ENCODE measurements at regions not wholly inside any gene's neighbourhood (a gene's known extent, or its start where the extent isn't known, plus 50 kb on each side); places are given as distances from the start of the nearest gene placed in this dataset.

DNA sequence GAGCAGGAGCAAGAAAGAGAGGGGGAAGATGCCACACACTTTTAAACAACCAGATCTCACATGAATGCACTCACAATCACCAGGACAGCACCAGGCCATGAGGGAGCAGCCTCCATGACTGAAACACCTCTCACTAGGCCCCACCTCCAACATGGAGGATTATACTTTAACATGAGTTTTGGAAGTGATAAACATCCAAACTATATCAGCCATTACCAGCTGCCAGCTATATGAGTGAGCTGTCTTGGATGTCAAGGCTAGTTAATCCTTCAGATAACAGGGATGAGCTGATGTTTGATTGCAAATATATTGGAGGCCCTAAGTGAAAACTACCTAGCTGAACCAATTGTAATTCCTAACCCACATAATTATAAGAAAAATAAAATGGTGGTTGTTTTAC, 108.4 kb upstream of the DCBLD2 start:
- Mint-ChIP-seq H3K27ac (ENCODE audit: low read depth, unreplicated experiment) (no peak overlapping the region), H3K27me3 (ENCODE audit: insufficient read depth, unreplicated experiment) (no peaks in the 10 kb centered on the region), H3K4me1 (ENCODE audit: insufficient read depth, unreplicated experiment) (no peaks in the 10 kb centered on the region), H3K36me3 (ENCODE audit: insufficient read depth, unreplicated experiment) (no peaks in the 10 kb centered on the region), H3K4me3 (ENCODE audit: unreplicated experiment) (no peak overlapping the region), H3K9me3 (ENCODE audit: unreplicated experiment) (no peaks in the 10 kb centered on the region)
- TF ChIP-seq, protein P1, sequence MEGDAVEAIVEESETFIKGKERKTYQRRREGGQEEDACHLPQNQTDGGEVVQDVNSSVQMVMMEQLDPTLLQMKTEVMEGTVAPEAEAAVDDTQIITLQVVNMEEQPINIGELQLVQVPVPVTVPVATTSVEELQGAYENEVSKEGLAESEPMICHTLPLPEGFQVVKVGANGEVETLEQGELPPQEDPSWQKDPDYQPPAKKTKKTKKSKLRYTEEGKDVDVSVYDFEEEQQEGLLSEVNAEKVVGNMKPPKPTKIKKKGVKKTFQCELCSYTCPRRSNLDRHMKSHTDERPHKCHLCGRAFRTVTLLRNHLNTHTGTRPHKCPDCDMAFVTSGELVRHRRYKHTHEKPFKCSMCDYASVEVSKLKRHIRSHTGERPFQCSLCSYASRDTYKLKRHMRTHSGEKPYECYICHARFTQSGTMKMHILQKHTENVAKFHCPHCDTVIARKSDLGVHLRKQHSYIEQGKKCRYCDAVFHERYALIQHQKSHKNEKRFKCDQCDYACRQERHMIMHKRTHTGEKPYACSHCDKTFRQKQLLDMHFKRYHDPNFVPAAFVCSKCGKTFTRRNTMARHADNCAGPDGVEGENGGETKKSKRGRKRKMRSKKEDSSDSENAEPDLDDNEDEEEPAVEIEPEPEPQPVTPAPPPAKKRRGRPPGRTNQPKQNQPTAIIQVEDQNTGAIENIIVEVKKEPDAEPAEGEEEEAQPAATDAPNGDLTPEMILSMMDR (IDR thresholded peaks at IDR 0.05; ENCODE audit: unreplicated experiment), result no peak
- CTCF ChIA-PET, result interaction anchor here (0.9 to 3.0 kb wide), 2 partner anchors 745 to 798 kb away, joined by 3 to 14 read pairs; no protein-coding TSS in a partner anchor
- POLR2A ChIA-PET, result no interaction called here
- intact Hi-C loops (cut with micrococcal nuclease), result no loop called here
- no peak for DNase-seq (ENCODE audit: unreplicated experiment)
- BruUV-seq (replicated peaks), result no TSS peak

DNA sequence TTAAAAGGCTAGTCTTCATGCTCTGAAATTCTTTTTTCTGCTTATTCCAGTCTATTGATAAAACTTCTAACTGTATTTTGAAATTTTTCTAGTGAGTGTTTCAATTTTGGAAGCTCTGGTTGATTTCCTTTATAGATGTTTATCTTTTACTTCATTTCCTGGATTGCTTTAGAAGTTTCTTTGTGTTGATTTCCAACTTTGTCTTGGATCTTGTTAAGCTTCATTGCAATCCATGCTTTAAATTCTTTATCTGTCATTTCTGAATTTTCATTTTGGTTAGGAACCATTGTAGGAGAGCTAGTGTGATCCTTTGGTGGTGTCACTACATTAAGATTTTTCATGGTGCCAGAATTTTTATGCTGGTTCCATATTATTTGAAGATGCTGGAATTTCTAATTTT, 105.2 kb upstream of the DCBLD2 start:
- TF ChIP-seq, protein P1 (IDR thresholded peaks at IDR 0.05; ENCODE audit: unreplicated experiment), result no peak
- no peak overlapping the region for H3K4me3 Mint-ChIP-seq (ENCODE audit: unreplicated experiment)
- BruUV-seq (replicated peaks), result no TSS peak
- intact Hi-C loops (cut with micrococcal nuclease), result no loop called here
- H3K27ac Mint-ChIP-seq (ENCODE audit: low read depth, unreplicated experiment), result no peak overlapping the region
- H3K27me3 Mint-ChIP-seq (ENCODE audit: insufficient read depth, unreplicated experiment), result no peaks in the 10 kb centered on the region
- H3K4me1 Mint-ChIP-seq (ENCODE audit: insufficient read depth, unreplicated experiment), result no peaks in the 10 kb centered on the region
- CTCF ChIA-PET, result interaction anchor here (0.6 to 2.7 kb wide), 8 partner anchors 9 to 1242 kb away, joined by 3 to 10 read pairs (median 4); partner anchors contain the start of gene ARL6
- DNase-seq (ENCODE audit: unreplicated experiment), result no peak
- POLR2A ChIA-PET, result interaction anchor here (0.7 kb wide), 1 partner anchor 703 kb away, joined by 3 read pairs; no protein-coding TSS in a partner anchor
- no peaks in the 10 kb centered on the region for H3K36me3 Mint-ChIP-seq (ENCODE audit: insufficient read depth, unreplicated experiment)
- H3K9me3 Mint-ChIP-seq (ENCODE audit: unreplicated experiment), result no peaks in the 10 kb centered on the region

DNA sequence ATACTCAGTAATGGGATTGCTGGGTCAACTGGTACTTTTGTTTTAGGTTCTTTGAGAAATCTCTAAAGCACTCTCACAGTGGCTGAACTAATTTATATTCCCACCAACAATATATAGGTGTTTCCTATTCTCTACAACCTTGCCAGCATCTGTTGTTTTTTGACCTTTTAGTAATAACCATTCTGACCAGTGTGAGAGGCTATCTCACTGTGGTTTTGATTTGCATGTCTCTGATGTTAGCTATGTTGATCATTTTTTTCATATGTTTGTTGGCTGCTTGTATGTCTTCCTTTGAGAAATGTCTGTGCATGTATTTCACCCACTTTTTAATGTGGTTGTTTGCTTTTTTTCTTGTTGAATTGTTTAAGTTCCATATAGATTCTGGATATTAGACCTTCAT, 98.2 kb upstream of the DCBLD2 start:
- DNase-seq (ENCODE audit: unreplicated experiment), result no peak
- ChIA-PET POLR2A (interaction anchor here (1.7 kb wide), 1 partner anchor 14 kb away, joined by 5 read pairs; no protein-coding TSS in a partner anchor), CTCF (interaction anchor here (0.7 to 7.3 kb wide), 6 partner anchors 184 to 807 kb away, joined by 3 to 225 read pairs (median 3); no protein-coding TSS in a partner anchor)
- intact Hi-C loops (cut with micrococcal nuclease), result loop anchor here (5.0 kb wide), 1 partner anchor 753 kb away; no protein-coding TSS in a partner anchor
- Mint-ChIP-seq H3K27ac (ENCODE audit: low read depth, unreplicated experiment) (no peak overlapping the region), H3K4me3 (ENCODE audit: unreplicated experiment) (no peak overlapping the region), H3K27me3 (ENCODE audit: insufficient read depth, unreplicated experiment) (no peaks in the 10 kb centered on the region), H3K9me3 (ENCODE audit: unreplicated experiment) (no peaks in the 10 kb centered on the region), H3K36me3 (ENCODE audit: insufficient read depth, unreplicated experiment) (no peaks in the 10 kb centered on the region), H3K4me1 (ENCODE audit: insufficient read depth, unreplicated experiment) (no peaks in the 10 kb centered on the region)
- TF ChIP-seq, protein P1 (IDR thresholded peaks at IDR 0.05; ENCODE audit: unreplicated experiment), result no peak
- BruUV-seq (replicated peaks), result no TSS peak

DNA sequence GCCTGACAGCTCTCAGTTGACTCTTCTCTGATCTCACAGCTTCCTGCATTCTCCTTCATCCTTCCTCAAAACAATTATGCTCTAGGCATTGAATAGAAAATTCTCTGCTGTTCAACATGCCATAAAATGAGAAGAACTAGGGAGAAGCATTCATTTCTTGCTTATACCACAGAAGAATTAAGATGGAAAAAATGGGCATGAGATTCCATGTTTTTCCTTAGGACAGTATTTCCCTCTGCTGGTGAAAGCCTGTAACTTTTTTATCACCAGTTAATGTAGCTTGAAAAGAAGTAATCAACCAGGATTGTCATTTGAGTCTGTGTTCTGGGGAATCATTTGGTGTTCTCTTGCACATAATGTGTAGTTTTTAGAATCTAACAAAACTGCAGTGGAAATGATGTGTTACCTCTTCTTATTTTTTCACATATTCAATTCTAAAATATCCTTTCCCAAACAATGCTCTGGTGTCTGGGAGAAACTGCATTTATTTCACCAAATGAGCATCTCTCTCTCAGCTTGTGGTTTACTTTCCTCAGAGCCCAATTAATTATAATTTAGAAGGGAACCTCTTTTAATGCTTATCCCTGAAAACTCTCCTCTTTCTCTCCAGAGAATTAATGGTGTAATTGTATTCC, 92.8 kb upstream of the DCBLD2 start:
- ChIA-PET CTCF (interaction anchor here (0.6 to 7.3 kb wide), 56 partner anchors 9 to 950 kb away, joined by 3 to 225 read pairs (median 5); partner anchors contain the start of genes CPOX and DCBLD2), POLR2A (interaction anchor here (0.7 to 1.3 kb wide), 7 partner anchors 94 to 180 kb away, joined by 3 to 9 read pairs (median 4); no protein-coding TSS in a partner anchor)
- no TSS peak for BruUV-seq (replicated peaks)
- no peaks in the 10 kb centered on the region for H3K9me3 Mint-ChIP-seq (ENCODE audit: unreplicated experiment)
- TF ChIP-seq, protein P1 (IDR thresholded peaks at IDR 0.05; ENCODE audit: unreplicated experiment), result peak; percentile 53
- intact Hi-C loops (cut with micrococcal nuclease), result loop anchor here (1.0 kb wide), 3 partner anchors 177 to 397 kb away; no protein-coding TSS in a partner anchor
- peak; percentile 55 for DNase-seq (ENCODE audit: unreplicated experiment)
- H3K4me3 Mint-ChIP-seq (ENCODE audit: unreplicated experiment), result no peak overlapping the region
- no peaks in the 10 kb centered on the region for H3K27me3 Mint-ChIP-seq (ENCODE audit: insufficient read depth, unreplicated experiment)
- H3K36me3 Mint-ChIP-seq (ENCODE audit: insufficient read depth, unreplicated experiment), result no peaks in the 10 kb centered on the region
- no peaks in the 10 kb centered on the region for H3K4me1 Mint-ChIP-seq (ENCODE audit: insufficient read depth, unreplicated experiment)
- no peak overlapping the region for H3K27ac Mint-ChIP-seq (ENCODE audit: low read depth, unreplicated experiment)

Data from MCF 10A (cell line).